T-helper 1 cell (primary cell): ENCODE measurements at regions not wholly inside any gene's neighbourhood (a gene's known extent, or its start where the extent isn't known, plus 50 kb on each side); places are given as distances from the start of the nearest gene placed in this dataset.
"Not testable (repeated sequence)": the region's sequence is repeated elsewhere in the genome, so short reads cannot be mapped to it uniquely, and the experiment has no call there.

ENCODE experiments used
- DNase-seq, 5 donors: peaks; one replicate each; pipeline ENCODE4 v3.0.0-alpha.2; 2012 to 2020

- no peak for DNase-seq
These were observed 291.2 kb downstream of the ASMT start for GRCh38 chrX:1906028-1906427.

- not testable (repeated sequence) for DNase-seq
These were observed 294.1 kb downstream of the ASMT start for GRCh38 chrX:1908996-1909395.

GRCh38 chrX:1909419-1910206, 294.8 kb downstream of the ASMT start:
- DNase-seq: no peak

- DNase-seq: no peak
These were observed 295.3 kb downstream of the ASMT start for GRCh38 chrX:1910207-1910470.

- no peak for DNase-seq
These were observed 296.7 kb downstream of the ASMT start for GRCh38 chrX:1911401-1912128.

GRCh38 chrX:1912193-1912592, 297.3 kb downstream of the ASMT start:
- DNase-seq: no peak

GRCh38 chrX:1914606-1915365, 299.9 kb downstream of the ASMT start:
- DNase-seq: no peak

- no peak for DNase-seq
These were observed 303.9 kb downstream of the ASMT start for GRCh38 chrX:1918780-1919179.

GRCh38 chrX:1925053-1925481, 310.2 kb downstream of the ASMT start:
- DNase-seq: no peak

GRCh38 chrX:1928805-1929204, 313.9 kb downstream of the ASMT start:
- no peak for DNase-seq

GRCh38 chrX:1932231-1932630, 317.4 kb downstream of the ASMT start:
- DNase-seq: no peak

GRCh38 chrX:1933964-1934363, 319.1 kb downstream of the ASMT start:
- no peak for DNase-seq

- no peak for DNase-seq
These were observed 320.9 kb downstream of the ASMT start for GRCh38 chrX:1935805-1936204.

GRCh38 chrX:1938190-1938589, 323.3 kb downstream of the ASMT start:
- DNase-seq: no peak

- no peak for DNase-seq
These were observed 326.5 kb downstream of the ASMT start for GRCh38 chrX:1941321-1941720.

GRCh38 chrX:1945879-1946278, 331.0 kb downstream of the ASMT start:
- no peak for DNase-seq

GRCh38 chrX:1946974-1947373, 332.1 kb downstream of the ASMT start:
- DNase-seq: no peak
